Frontal cortex (tissue), 3 donors: ENCODE measurements at regions not wholly inside any gene's neighbourhood (a gene's known extent, or its start where the extent isn't known, plus 50 kb on each side); places are given as distances from the start of the nearest gene placed in this dataset.

ENCODE experiments used
- DNase-seq, 2 donors: peaks; one replicate each; pipeline ENCODE4 v3.0.0; 2012; ENCODE audit warnings: low spot score in 2 of 2
- FAIRE-seq: peaks from 2 replicates; lab custom pipeline; 2012; peaks lifted over from hg19 to GRCh38; lab: Jason Lieb, UNC
- donor health status: control.
- donor health status: control.
- donor health status: control.

DNA sequence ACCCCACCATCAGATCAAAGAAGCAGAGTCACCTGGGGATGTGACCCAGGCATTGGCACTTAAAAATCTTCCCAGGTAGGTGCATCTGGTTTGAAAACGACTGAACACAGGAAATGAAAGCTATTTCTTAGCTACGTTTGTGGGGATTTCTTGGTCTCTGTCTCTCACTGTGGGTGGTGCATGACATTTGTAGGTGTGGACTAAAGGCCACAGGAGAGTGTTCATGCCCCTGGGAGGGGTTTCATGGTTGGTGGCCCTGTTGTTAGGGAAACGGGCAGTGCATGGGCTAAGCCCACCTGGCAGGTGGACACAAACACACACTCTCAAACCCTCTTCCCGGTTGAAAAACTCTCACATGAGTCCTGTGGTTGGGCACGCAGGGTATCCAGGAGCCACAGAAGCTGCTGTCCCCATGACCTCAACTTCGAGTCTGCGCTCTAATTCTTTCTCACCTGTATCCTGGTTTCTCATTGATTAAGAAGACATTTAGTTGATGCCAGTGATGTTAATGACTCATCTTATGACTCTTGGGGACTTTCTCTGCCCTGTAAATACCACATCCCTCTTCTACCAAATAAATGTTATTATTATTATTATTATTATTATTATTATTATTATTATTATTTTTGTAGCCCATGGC lies 119.4 kb downstream of the MRPS6 start:
- no peak for FAIRE-seq
- no peak for DNase-seq

DNA sequence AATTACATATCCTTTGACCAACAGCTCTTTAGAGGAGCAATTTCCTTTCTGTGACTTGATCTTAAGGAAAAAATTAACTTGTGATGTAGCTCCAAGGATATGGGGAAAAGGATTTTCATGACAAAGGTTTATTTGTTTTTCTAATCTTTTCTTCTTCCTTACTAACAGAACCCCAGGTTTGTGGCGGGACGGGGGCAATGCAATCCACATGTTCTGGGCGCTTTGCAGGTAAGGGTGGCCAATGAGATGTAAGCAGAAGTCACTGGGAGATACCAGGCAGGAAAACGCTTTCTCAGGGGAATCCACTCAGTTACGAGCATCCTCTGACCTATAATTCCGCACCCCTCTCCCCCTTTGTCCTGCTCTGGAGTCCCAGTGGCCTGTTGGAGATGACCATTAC lies 122.0 kb downstream of the MRPS6 start:
- DNase-seq (no peak), FAIRE-seq (no peak)

DNA sequence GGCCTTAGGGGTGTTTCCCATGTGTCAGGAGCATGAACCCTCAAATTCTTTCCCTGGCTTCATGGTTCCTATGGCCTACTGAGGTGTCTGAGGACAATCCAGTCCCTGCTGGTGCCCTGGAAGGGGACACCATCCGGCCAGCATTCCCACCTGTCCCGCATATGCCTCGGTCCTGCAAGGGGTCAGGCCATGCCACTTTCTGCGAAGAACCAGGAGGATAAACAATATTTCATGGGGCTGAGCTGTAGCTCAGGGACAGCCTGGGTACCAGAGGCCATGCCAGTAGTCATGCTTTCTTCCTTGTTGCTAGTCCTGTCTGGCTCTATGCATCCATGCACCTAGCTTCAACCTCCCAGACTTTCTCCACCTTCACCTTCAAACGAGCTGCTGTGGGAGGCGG lies 123.6 kb downstream of the MRPS6 start:
- FAIRE-seq (no peak), DNase-seq (no peak)

DNA sequence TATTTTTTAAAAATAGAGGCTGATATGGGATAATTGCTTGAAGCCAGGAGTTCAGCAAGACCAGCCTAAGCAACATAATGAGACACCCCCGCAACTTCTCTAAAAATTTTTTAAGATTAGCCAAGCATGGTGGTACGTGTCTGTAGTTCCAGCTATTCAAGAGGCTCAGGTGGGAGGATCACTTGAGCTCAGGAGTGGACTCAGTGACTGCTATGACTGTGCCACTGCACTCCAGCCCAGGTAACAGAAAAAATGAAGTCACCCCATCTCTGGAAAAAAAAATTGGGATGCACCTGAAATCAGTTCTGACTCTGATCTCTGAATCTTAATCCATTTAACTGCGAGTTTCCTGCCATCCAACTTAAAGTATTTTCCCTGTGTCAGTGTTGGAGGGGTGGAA lies 124.2 kb downstream of the MRPS6 start:
- FAIRE-seq (no peak), DNase-seq (no peak)

DNA sequence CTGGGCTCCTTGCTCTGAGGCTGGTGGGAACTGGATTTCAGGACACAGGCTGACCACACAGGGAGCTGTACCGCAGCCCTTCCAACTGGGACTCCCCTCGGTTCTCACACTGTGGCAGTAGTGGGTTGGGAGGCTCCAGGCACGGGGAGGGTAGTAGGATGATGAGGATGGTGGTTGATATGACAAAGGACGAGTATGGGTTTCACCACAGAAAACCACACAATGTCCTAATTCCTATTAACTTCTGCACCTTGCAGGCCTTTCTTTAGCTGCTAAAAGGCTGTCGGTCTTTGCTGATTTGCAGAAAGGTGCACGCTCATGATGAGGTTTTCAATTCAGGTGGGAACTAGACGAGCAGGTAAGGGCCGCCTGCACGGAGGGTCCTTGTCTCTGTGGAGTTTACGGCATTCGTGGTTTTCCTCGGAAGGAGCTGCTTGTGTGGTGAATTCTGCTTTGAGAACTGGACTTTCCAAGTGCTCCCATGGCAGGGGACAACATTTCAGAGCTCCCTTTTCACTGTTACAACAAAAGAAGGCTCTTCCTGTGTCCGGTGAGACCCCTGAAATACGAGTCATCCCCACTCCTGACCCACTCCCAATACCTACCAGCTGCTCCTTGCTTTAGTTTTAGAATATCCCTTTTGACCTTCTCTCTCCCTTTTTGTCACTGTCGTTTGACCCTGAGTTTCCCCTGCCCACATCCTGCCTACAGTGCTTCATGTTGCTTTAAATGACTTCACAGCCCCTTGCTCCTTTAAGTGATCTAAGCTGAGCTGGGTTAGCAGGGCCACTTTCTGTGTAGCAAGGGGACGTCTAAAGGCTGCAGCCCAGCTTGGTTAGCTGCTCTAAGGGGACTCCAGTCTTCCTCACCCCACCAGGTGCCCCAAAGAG lies 125.1 kb downstream of the MRPS6 start:
- DNase-seq (no peak), FAIRE-seq (no peak)

DNA sequence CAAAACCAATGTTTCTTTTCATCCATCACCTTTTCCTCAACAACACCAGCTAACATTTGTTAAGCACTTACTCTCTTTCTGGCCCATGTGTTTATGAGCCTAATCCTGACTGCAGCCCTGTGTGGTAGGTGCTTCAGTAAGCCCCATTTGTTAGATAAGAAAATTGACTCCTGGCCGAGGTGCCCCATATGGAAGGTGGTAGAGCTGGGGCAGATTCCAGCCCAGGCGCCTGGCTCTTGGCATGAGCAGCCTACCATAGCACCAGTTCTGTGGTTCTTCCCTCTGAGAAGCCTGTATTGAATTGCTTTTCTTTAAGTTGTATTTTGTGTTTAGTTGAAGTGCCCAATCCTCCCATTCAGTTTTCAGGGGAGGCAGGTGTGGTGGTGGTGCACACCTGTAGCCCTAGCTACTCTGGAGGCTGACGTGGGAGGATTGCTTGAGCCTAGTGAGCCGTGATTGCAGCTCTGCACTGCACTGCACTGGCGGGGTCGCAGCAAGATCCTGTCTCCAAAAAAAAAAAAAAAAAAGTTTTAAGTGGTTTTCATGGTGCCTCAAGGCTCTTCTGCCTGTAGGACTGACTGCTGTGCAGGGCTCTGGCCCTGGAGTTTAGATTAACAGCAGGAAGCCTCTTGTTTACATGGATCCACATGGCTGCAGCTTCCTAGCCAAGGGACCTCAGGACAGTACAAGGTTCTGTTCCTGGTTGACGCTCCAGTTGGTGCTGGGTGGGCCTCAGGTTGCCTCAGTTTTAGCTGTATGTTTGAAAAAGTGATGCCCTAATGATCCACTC lies 125.9 kb downstream of the MRPS6 start:
- no peak for DNase-seq
- FAIRE-seq, result no peak

DNA sequence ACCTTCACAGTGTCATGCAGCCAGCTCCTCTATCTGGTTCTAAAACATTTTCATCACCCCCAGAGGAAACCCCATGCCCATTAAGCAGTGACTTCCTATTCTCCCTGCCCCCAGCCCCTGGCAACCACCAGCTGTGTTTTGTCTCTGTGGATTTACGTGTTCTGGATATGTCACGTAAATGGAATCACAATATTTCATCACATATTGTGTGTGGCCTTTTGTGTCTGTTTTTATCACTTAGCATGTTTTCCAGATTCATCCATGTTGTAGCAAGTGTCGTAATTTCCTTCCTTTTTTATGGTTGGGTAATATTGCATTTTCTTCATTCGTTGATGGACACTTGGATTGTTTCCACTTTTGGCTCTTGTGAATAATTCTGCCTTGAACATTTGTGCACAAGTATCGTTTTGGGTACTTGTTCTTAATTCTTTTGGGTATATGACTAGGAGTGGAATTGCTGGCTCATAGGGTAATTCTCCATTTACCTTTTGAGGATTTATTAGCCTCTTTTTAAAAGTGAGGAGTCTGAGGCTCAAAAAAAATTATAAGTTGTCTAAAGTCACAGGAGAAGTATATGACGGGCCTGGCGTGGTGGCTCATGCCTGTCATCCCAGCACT lies 127.0 kb downstream of the MRPS6 start:
- DNase-seq (no peak), FAIRE-seq (no peak)

DNA sequence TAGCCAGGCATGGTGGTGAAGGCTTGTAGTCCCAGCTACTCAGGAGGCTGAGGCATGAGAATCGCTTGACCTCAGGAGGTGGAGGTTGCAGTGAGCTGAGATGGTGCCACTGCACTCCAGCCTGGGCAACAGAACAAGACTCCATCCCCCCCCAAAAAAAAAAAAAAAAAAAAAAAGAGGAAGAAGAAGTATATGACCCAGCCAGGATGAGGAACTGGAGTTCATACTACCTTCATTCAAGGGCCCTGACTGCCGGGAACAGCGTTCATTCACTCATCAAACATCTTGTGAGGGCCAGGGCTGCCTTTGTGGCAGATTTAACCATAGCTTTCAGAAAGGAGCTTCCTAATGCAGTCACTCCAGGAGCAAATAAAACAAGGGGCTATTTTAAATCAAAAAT lies 127.6 kb downstream of the MRPS6 start:
- DNase-seq (no peak), FAIRE-seq (no peak)

DNA sequence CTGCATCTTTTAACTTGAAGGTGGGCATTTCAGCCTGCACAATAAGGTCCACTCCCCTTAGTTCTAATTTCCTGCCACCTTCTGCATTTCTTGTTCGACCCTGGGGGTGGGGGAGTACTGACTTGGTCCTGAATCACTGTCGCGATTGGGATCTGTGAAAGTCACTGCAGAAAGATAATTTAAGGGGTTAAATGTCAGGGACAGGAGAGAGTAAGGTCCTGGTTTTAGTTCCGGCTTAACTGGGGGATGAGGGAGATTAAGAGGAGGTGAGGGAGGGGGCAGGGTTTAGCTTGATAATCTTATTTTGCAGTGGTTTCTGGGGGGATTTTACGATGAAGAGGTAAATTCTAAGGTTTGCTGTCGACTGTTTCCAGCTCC lies 128.1 kb downstream of the MRPS6 start:
- FAIRE-seq, result no peak
- DNase-seq, result no peak

DNA sequence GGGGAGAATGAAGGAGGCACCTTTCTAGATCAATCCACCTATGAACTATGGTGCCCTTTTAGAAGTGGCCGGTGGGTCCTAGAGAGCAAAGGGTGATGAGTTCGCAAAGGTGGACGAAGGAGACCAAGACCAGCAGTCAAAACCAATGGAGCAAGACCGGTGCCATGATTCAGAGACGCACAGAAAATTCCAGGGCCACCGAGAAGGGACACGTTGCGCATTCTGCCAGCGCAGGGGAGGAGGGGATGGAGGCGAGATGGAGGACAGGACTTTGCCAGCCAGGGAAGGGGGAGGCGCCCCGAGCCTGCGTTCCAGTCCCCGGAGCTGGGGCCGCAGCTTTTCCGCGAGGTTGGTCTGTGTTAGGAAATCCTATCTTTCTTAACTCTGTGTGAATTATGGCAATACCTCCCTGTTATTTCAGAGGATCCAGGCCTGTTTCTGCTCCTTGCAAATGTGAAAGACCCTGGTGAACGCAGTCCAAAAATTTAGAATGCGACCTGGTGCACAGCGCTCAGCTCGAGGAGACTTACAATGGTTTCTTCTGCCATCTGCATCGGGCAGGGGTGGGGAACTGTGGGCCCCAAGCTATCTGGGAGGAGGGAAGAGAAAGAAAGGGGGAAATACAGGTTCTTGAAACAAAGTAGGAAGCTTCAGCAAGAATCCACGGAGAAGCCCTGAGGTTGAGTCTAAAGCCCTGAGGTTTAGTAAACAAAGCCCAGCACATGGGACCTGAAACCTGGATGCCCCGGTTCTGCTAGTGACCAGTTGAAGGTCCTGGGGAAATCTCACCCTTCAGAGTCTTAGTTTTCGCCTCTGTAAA lies 129.4 kb downstream of the MRPS6 start:
- FAIRE-seq (no peak), DNase-seq (no peak)

DNA sequence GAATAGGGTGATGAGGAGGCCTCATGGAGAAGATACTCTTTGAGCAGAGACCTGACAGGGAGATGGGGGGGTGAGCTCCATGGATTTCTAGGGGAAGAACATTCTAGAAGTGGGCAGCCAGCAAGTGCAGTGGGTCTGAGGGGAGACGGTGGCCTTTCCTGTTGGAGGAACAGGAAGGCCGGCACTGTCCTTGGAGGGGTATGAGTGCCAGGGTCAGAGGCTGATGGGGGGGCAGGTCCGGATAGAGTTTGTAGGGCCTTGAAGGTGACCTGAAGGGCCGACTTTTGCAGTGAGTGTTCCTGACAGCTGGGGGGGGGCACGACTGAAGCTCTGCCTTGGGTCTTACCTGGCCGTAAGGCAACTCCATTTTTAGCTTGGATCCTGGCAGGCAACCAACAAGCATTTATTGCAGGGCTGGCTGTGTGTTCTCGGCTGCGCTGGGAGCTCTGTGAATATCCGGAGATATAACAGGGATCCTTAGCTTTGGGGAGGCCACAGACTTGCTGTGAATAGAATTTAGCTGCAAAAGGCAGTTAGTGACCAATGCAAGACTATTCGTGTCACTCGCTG lies 130.6 kb downstream of the MRPS6 start:
- FAIRE-seq (no peak), DNase-seq (no peak)

DNA sequence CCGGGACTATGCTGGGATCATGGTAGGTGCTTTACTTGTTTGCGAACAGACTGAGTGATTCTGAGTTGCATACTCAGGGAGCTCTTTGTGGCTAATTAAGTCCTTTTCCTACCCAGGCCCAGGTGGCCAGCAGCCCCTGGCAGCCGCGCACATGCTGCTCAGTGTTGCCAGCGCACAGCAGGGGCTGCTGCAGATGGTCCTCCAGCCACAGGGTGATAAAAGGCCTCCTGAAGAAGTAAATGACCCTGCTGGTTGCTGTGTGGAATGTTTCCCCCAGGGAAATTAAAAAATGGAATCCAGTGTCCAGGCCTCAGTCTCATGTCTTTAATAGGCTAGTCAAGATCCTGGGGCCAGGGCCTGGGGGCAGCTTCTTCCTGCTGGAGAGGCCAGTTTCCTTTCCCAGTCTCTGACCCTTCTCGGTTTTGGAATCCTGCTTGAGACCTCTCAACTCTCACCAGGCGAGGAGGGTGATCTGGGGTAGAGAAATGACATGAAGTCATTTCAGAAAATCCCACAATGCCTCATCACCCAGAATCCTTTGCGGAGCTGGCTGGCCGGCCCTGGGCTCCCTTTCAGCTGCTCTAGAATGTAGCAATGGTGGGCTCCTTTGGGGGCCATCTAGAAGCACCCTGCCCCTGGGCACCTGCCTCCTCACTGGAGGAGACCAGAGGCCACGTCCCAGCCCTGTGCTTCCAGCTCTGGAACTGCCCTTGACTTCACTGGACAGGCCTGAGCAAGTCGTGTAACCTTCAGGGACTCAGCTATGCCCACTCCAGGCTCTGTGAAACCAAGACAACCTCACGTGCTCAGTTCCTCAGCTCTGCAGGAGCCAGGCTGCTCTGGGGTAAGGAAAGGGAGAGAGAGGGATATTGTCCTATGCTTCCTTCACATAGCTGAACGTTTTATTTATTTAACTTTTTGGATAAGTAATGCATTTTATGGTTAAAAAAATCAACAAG lies 131.4 kb downstream of the MRPS6 start:
- FAIRE-seq, result no peak
- no peak for DNase-seq

DNA sequence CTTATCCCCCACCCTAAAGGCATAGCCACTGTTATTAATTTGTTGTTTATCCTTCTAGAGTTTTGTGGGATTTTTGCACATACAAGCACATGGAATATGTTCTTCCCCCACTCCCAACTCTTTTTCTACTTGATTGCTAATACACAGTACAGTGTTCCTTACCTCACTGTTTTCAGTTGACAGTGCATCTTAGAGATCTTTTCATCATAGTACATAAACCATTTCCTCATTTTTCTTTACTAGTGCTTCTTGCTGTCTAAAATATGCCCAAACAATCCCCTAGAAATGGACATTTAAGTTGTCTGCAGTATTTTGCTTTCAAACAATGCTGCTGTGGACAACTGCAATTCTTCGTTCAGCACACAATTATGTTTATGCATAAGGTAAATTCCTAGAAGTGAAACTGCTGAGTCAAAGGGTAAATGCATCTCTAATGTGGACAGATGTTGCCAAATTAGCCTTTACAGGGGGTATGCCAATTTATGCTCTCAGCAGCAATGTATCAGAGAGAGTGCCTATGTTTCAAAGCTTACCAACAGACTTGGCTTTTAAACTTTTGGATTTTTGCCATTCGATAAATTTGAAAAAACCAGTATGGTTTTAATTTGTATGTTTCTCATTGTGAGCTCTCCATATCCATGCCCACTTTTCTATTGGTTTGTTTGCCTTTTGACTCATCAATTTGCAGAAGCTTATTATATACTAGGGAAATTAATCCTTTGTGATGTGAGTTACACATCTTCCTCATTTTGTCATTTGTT lies 132.6 kb downstream of the MRPS6 start:
- DNase-seq (no peak), FAIRE-seq (no peak)

DNA sequence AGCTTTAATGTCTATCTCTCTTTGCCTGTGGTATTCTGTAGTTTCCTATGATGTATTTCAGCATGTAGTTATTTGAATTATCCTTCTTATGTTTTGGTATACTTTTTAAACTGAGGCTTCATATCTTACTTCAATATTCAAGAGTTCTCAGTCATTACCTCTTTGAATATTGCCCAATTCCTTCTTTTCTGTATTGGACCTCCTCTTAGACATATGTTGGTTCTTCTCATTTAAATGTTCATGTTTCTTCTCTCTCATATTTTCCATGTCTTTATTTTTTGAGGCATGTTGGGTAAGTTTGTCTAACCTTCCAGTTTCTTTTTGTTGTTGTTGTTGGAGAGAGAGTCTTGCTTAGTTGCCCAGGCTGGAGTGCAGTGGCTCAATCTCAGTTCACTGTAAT lies 140.6 kb downstream of the MRPS6 start:
- DNase-seq (no peak), FAIRE-seq (no peak)

DNA sequence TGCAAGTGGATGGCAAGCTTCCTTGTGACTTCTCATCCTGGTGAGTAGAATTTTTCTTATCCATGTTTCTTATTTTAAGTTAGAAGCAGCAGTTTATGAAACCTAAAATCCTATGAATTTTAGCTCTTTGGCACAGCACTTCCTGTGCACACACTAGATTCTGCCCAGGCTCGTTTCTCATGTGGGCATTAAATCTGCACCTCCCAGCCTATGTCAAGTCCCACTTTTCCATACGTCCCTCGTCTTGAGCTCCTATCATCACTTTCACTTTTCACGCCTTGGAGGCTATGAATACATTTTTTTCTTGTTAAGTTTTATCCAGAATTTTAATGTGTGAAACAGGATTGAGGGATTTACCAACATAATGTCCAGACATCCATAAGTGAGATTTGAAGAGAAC lies 142.1 kb downstream of the MRPS6 start:
- DNase-seq (no peak), FAIRE-seq (no peak)

DNA sequence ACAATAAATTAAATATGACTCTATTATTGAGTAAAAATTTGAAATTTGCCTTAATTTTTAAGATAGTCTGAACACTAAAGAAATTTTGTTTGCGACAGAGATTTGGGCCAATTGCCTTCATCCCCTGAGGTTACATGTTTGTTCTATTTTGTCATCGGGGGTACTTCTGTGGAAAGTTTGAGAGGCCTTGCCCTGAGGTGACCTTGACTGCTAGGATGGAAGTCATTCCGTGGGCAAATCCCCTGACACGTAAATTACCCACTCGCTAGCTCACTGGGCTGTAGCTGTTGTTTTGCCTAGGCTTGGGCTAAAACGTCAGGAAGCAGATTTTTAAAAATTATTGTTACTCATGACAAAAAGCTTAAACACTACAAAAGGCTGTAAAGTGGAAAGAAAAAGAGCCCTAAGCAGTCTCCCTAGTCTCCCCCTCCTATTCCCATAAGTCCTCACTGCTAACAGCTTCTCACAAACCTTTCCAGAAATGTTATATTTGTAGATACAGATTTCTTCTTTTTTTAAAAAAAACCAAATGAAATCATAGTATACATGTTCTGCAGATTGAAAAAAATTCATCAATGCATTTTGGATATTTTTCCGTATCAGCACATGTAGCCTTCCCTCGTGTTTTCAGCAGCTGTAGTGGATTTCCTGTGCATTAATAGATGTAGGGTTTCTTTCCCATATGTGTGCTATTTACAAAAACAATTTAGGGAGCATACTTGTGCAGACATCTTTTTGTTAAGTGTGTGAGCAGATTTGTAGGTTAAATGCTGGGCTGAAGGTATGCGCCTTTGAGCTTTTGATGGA lies 142.7 kb downstream of the MRPS6 start:
- FAIRE-seq, result no peak

DNA sequence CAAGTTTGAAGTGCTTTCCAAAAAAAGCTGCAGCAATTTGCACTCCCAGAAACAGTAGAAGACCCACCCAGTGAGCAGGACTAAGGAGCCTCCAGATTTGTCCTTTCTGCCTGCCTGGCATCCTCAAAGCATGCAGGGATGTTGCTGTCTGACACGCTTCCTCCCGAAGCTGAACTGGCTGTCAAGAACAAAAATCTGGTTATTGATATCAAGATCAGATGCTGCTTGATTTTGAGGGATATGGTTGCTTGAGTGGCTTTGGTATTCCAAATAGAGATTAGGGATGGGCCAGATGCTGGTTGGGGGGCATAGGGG lies 143.3 kb downstream of the MRPS6 start:
- DNase-seq (no peak), FAIRE-seq (no peak)

More for the DNA sequence above, 142.7 kb downstream of the MRPS6 start:
- DNase-seq, result no peak
